ENCODE measurements at regions not wholly inside any gene's neighbourhood (a gene's known extent, or its start where the extent isn't known, plus 50 kb on each side); places are given as distances from the start of the nearest gene placed in this dataset.
"Not testable (repeated sequence)": the region's sequence is repeated elsewhere in the genome, so short reads cannot be mapped to it uniquely, and the experiment has no call there.

DNA sequence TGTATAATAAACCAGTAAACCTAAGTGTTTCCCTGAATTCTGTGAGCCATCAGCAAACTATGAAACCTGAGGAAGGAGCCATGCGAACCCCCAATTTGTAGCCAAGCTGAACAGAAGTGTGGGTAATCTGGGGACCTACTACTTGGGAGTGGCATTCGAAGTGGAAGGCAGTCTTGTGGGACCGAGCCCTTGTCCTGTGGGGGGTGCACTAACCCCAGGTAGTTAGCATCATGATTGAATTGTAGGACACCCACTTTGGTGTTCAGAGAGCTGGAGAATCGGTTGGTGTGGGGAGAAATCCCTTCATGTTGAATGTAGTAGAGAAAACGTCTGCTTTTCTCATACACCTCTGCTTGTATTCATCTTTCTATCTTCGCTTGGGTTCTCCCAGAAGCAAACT, 79.7 kb upstream of the CPHXL start:
- no peak overlapping the region for H3K27ac ChIP-seq (ENCODE audit: low read depth, low read length, severe bottlenecking)
- no peaks in the 10 kb centered on the region for H3K9me3 ChIP-seq (ENCODE audit: control insufficient read depth, low read length)
- H3K4me1 ChIP-seq (ENCODE audit: control insufficient read depth, insufficient read depth, low read length, poor library complexity, severe bottlenecking): no peaks in the 10 kb centered on the region
- no peak overlapping the region for H3K4me3 ChIP-seq (ENCODE audit: extremely low read depth, insufficient read depth, low read length, poor library complexity, severe bottlenecking)
- 76 to 83% methylated on average over 4 of the region's 6 CpGs for WGBS, 2 experiments (ENCODE audit: insufficient coverage in 2 of 2)
- no peaks in the 10 kb centered on the region for H3K36me3 ChIP-seq (ENCODE audit: control insufficient read depth, insufficient read depth, low read length)

DNA sequence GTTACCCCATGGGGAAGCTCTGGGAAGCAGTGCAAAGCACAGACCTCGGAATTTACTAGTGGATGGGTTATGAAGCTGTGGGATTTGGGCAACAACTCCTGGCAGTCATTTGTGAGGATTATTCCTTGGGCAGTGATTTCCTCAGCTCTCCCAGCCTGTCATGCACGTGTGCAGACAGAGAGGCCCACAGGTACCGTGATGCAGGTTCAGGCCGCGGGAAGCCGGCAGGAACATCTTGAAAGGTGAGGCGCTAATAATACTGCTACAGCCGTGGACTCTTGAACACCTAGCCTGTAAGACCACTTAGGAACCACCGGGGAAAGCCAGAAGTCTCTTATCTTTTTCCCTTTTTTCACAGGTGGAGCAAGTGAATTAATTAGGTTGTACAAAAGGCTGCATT, 80.2 kb upstream of the CPHXL start:
- Histone ChIP-seq H3K36me3 (ENCODE audit: control insufficient read depth, insufficient read depth, low read length) (no peaks in the 10 kb centered on the region), H3K4me1 (ENCODE audit: control insufficient read depth, insufficient read depth, low read length, poor library complexity, severe bottlenecking) (no peaks in the 10 kb centered on the region), H3K9me3 (ENCODE audit: control insufficient read depth, low read length) (no peaks in the 10 kb centered on the region), H3K4me3 (ENCODE audit: extremely low read depth, insufficient read depth, low read length, poor library complexity, severe bottlenecking) (no peak overlapping the region), H3K27ac (ENCODE audit: low read depth, low read length, severe bottlenecking) (no peak overlapping the region)
- WGBS, 2 experiments (ENCODE audit: insufficient coverage in 2 of 2): 85 to 93% methylated on average over 7 to 8 of the region's 9 CpGs

DNA sequence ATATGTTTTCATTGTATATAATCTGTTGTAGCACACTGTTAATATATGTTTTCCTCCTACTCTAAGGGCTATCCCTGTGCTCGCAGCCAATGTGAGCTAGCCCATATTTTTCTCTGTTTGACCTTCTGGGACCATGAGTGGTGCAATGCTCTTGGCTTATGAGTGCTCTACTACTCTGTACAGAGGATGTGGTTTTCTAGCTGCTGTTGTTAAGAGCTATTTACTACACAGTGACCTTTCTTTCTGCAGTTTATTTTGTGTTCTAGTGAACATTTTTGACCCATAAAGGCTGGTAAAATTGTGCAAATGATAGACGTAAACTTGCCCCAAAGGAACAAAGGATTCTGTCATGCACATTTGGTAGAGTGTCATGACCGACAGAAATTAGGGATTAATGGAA, 84.1 kb upstream of the CPHXL start:
- no peaks in the 10 kb centered on the region for H3K4me1 ChIP-seq (ENCODE audit: control insufficient read depth, insufficient read depth, low read length, poor library complexity, severe bottlenecking)
- WGBS, 2 experiments (ENCODE audit: insufficient coverage in 2 of 2): 92 to 96% methylated on average over 2 of the region's 3 CpGs
- no peak overlapping the region for H3K27ac ChIP-seq (ENCODE audit: low read depth, low read length, severe bottlenecking)
- H3K4me3 ChIP-seq (ENCODE audit: extremely low read depth, insufficient read depth, low read length, poor library complexity, severe bottlenecking): no peak overlapping the region
- H3K36me3 ChIP-seq (ENCODE audit: control insufficient read depth, insufficient read depth, low read length): no peaks in the 10 kb centered on the region
- no peaks in the 10 kb centered on the region for H3K9me3 ChIP-seq (ENCODE audit: control insufficient read depth, low read length)

DNA sequence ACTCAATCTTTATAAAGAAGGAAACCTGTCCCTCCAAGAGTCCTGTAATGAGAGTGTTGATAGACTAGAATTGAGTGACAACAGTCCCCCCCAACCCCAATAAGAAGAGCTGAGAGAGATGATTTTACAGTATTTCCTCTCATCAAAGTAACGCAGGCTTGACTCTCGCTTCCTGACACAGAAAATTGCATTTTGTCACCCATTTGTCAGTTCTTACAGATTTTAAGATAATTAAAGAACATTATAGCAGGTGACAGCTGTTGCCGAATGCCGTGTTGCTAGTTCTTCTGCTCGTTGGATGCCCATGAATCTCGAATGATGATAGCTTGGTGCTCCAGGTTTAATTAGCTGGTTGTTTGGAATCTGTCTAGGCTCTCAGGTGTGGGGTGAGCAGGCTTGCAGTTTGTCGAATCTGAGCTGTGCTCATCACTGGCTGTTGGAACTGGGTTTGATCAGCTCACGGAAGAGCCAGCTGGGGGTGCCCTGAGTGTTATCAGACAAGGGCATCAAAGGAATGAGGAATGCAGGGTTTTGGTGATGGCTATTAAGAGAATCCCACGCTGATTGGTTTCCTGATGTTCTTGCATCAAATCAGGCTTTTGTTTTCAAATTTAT, 84.8 kb upstream of the CPHXL start:
- H3K9me3 ChIP-seq (ENCODE audit: control insufficient read depth, low read length): no peaks in the 10 kb centered on the region
- no peaks in the 10 kb centered on the region for H3K36me3 ChIP-seq (ENCODE audit: control insufficient read depth, insufficient read depth, low read length)
- 82 to 84% methylated on average over 6 to 9 of the region's 9 CpGs for WGBS, 2 experiments (ENCODE audit: insufficient coverage in 2 of 2)
- no peaks in the 10 kb centered on the region for H3K4me1 ChIP-seq (ENCODE audit: control insufficient read depth, insufficient read depth, low read length, poor library complexity, severe bottlenecking)
- no peak overlapping the region for H3K27ac ChIP-seq (ENCODE audit: low read depth, low read length, severe bottlenecking)
- H3K4me3 ChIP-seq (ENCODE audit: extremely low read depth, insufficient read depth, low read length, poor library complexity, severe bottlenecking): no peak overlapping the region

DNA sequence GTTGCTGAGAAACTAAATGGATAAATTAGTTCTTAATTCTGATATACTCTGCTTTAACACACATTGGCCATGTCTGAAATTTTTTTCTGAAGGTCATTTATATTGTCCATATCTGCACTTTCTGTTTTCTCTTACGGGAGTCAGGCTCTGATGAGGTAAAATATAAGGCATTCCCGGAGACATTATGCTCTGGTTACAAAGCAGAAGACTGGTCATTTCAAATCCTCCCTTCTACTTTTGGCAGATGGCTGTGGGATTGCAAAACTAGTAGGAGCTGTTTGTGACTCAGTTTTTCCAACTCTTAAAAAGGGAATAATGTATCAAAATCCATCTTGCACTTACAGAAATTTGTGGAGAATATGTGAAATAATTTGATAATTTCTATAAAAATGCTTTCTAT, 92.2 kb upstream of the CPHXL start:
- WGBS, 2 experiments (ENCODE audit: insufficient coverage in 2 of 2): no CpG with 5 or more reads among the region's 2 CpGs
- no peak overlapping the region for H3K4me3 ChIP-seq (ENCODE audit: extremely low read depth, insufficient read depth, low read length, poor library complexity, severe bottlenecking)
- H3K36me3 ChIP-seq (ENCODE audit: control insufficient read depth, insufficient read depth, low read length): no peaks in the 10 kb centered on the region
- H3K9me3 ChIP-seq (ENCODE audit: control insufficient read depth, low read length): no peaks in the 10 kb centered on the region
- no peak overlapping the region for H3K27ac ChIP-seq (ENCODE audit: low read depth, low read length, severe bottlenecking)
- no peaks in the 10 kb centered on the region for H3K4me1 ChIP-seq (ENCODE audit: control insufficient read depth, insufficient read depth, low read length, poor library complexity, severe bottlenecking)

DNA sequence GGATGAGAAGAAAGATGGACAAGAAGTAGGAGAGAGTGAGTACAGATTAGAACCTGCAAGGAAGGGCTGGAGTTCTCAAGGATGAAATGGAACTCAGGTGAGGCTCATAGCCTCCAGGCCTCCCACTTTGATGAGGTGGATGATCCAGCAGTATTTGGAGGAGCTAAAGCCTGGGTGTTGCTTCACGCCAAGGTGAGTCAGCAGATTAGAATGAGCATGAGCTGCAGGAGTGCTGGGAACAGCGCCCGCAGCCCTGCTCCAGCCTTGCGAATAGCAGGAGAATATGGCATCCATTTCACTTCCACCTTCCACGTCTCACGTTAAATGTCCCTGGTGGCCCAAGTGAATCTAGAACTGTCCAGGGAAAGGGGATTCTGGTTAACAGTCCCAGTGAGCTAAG, 94.4 kb upstream of the CPHXL start:
- Histone ChIP-seq H3K4me1 (ENCODE audit: control insufficient read depth, insufficient read depth, low read length, poor library complexity, severe bottlenecking) (no peaks in the 10 kb centered on the region), H3K9me3 (ENCODE audit: control insufficient read depth, low read length) (no peaks in the 10 kb centered on the region), H3K36me3 (ENCODE audit: control insufficient read depth, insufficient read depth, low read length) (no peaks in the 10 kb centered on the region), H3K4me3 (ENCODE audit: extremely low read depth, insufficient read depth, low read length, poor library complexity, severe bottlenecking) (no peak overlapping the region), H3K27ac (ENCODE audit: low read depth, low read length, severe bottlenecking) (no peak overlapping the region)
- 83 to 95% methylated on average over 2 to 4 of the region's 6 CpGs for WGBS, 2 experiments (ENCODE audit: insufficient coverage in 2 of 2)

DNA sequence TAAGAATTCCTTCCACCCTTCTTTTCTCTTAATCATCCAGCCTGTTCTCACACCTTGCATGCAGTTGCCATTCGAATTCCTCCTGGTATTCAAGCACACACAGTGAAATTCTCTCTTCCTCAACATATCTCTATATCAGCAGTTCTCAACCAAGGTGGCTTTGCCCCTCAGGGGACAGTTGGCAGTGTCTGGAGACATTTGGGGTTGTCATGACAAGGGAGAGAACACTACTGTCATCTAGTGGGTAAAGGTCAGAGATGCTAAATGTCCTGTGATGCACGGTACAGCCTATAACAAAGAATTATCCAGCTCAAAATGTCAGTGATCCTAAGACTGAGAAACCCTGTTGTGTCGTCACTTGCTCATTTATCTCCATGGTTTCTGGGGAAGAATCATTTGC, 94.8 kb upstream of the CPHXL start:
- no peaks in the 10 kb centered on the region for H3K36me3 ChIP-seq (ENCODE audit: control insufficient read depth, insufficient read depth, low read length)
- 83 to 88% methylated on average over 2 to 3 of the region's 3 CpGs for WGBS, 2 experiments (ENCODE audit: insufficient coverage in 2 of 2)
- no peaks in the 10 kb centered on the region for H3K4me1 ChIP-seq (ENCODE audit: control insufficient read depth, insufficient read depth, low read length, poor library complexity, severe bottlenecking)
- no peak overlapping the region for H3K4me3 ChIP-seq (ENCODE audit: extremely low read depth, insufficient read depth, low read length, poor library complexity, severe bottlenecking)
- H3K27ac ChIP-seq (ENCODE audit: low read depth, low read length, severe bottlenecking): no peak overlapping the region
- H3K9me3 ChIP-seq (ENCODE audit: control insufficient read depth, low read length): no peaks in the 10 kb centered on the region

- not testable (repeated sequence) for H3K4me1 ChIP-seq (ENCODE audit: control insufficient read depth, insufficient read depth, low read length, poor library complexity, severe bottlenecking); H3K4me3 ChIP-seq (ENCODE audit: extremely low read depth, insufficient read depth, low read length, poor library complexity, severe bottlenecking); H3K36me3 ChIP-seq (ENCODE audit: control insufficient read depth, insufficient read depth, low read length); H3K9me3 ChIP-seq (ENCODE audit: control insufficient read depth, low read length); H3K27ac ChIP-seq (ENCODE audit: low read depth, low read length, severe bottlenecking)
- WGBS, 2 experiments (ENCODE audit: insufficient coverage in 2 of 2): 100% methylated on average over 1 of the region's 6 CpGs; no CpG with 5 or more reads in 1 of the 2 experiments
Observed at GRCh38 chr16:75825750-75826149, 99.5 kb upstream of the CPHXL start.

DNA sequence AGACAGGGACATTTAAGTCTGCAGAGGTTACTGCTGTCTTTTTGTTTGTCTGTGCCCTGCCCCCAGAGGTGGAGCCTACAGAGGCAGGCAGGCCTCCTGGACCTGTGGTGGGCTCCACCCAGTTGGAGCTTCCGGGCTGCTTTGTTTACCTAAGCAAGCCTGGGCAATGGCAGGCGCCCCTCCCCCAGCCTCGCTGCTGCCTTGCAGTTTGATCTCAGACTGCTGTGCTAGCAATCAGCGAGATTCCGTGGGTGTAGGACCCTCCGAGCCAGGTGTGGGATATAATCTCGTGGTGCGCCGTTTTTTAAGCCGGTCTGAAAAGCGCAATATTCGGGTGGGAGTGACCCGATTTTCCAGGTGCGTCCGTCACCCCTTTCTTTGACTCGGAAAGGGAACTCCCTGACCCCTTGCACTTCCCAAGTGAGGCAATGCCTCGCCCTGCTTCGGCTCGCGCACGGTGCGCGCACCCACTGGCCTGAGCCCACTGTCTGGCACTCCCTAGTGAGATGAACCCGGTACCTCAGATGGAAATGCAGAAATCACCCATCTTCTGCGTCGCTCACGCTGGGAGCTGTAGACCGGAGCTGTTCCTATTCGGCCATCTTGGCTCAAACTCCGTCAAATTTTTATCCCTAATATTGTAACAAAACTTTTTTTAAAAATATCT, 101.2 kb upstream of the CPHXL start:
- not testable (repeated sequence) for H3K36me3 ChIP-seq (ENCODE audit: control insufficient read depth, insufficient read depth, low read length); H3K27ac ChIP-seq (ENCODE audit: low read depth, low read length, severe bottlenecking); H3K4me3 ChIP-seq (ENCODE audit: extremely low read depth, insufficient read depth, low read length, poor library complexity, severe bottlenecking); H3K4me1 ChIP-seq (ENCODE audit: control insufficient read depth, insufficient read depth, low read length, poor library complexity, severe bottlenecking); H3K9me3 ChIP-seq (ENCODE audit: control insufficient read depth, low read length)
- 65 to 97% methylated on average over 3 to 6 of the region's 30 CpGs for WGBS, 2 experiments (ENCODE audit: insufficient coverage in 2 of 2)

- H3K4me3 ChIP-seq (ENCODE audit: extremely low read depth, insufficient read depth, low read length, poor library complexity, severe bottlenecking); H3K36me3 ChIP-seq (ENCODE audit: control insufficient read depth, insufficient read depth, low read length); H3K9me3 ChIP-seq (ENCODE audit: control insufficient read depth, low read length); H3K4me1 ChIP-seq (ENCODE audit: control insufficient read depth, insufficient read depth, low read length, poor library complexity, severe bottlenecking); H3K27ac ChIP-seq (ENCODE audit: low read depth, low read length, severe bottlenecking): not testable (repeated sequence)
- no CpG with 5 or more reads among the region's 2 CpGs for WGBS, 2 experiments (ENCODE audit: insufficient coverage in 2 of 2)
Observed at GRCh38 chr16:75833385-75833784, 107.1 kb upstream of the CPHXL start.

- H3K36me3 ChIP-seq (ENCODE audit: control insufficient read depth, insufficient read depth, low read length): no peaks in the 10 kb centered on the region
- no CpG with 5 or more reads among the region's 2 CpGs for WGBS, 2 experiments (ENCODE audit: insufficient coverage in 2 of 2)
- H3K4me3 ChIP-seq (ENCODE audit: extremely low read depth, insufficient read depth, low read length, poor library complexity, severe bottlenecking): no peak overlapping the region
- no peaks in the 10 kb centered on the region for H3K4me1 ChIP-seq (ENCODE audit: control insufficient read depth, insufficient read depth, low read length, poor library complexity, severe bottlenecking)
- H3K9me3 ChIP-seq (ENCODE audit: control insufficient read depth, low read length): peaks cover 4% of the 10 kb centered on the region
- H3K27ac ChIP-seq (ENCODE audit: low read depth, low read length, severe bottlenecking): no peak overlapping the region
Observed at GRCh38 chr16:75836347-75837010, 110.2 kb upstream of the CPHXL start.
